Loucy (cell line): ENCODE measurements at regions not wholly inside any gene's neighbourhood (a gene's known extent, or its start where the extent isn't known, plus 50 kb on each side); places are given as distances from the start of the nearest gene placed in this dataset.

Experiments
- CTCF ChIP-seq: fragments of 200-600 bp; sonication (generic); conservative IDR thresholded peaks from 2 replicates; pipeline ENCODE4 v1.5.1; 2014; ENCODE audit warnings: mild to moderate bottlenecking, antibody characterized with exemption, low read length
- EZH2phosphoT487 ChIP-seq: fragments of 200-600 bp; IDR thresholded peaks from 2 replicates; pipeline ENCODE4 v1.6.1; 2018; ENCODE audit warnings: antibody characterized with exemption, mild to moderate bottlenecking, moderate library complexity, borderline replicate concordance

- no peak for TF ChIP-seq CTCF
- no peak for TF ChIP-seq EZH2phosphoT487
Measured at GRCh38 chr12:94798113-94798512, 147.8 kb upstream of the TMCC3 start.
